Heart right ventricle (tissue), 16 donors: ENCODE measurements at regions not wholly inside any gene's neighbourhood (a gene's known extent, or its start where the extent isn't known, plus 50 kb on each side); places are given as distances from the start of the nearest gene placed in this dataset.

Experiments
- ATAC-seq, 8 donors: fragments of 200-7000 bp; cut with Tn5 transposase; one replicate each; pipeline ENCODE4 v1.9.1; 2020; ENCODE audit warnings: mild to moderate bottlenecking in 8 of 8, moderate library complexity in 8 of 8, moderate number of reproducible peaks in 1 of 8
- DNase-seq, 2 donors: peaks; one replicate each; pipeline ENCODE4 v3.0.0-alpha.2; 2020
- H3K27ac ChIP-seq, 10 donors: fragments of 200-600 bp; sonication (generic) in 2 of 10; one replicate each; pipeline versions ENCODE4 v1.5.0 to v1.8.0; 2020 to 2022; ENCODE audit warnings: mild to moderate bottlenecking in 3 of 10
- H3K27me3 ChIP-seq, 7 donors: fragments of 200-600 bp; one replicate each; pipeline ENCODE4 v1.8.0; 2021 to 2022; ENCODE audit warnings: mild to moderate bottlenecking in 2 of 7
- H3K36me3 ChIP-seq, 9 donors: fragments of 200-600 bp; sonication (generic) in 1 of 9; one replicate each; pipeline versions ENCODE4 v1.5.0 to v1.8.0; 2020 to 2022; ENCODE audit warnings: mild to moderate bottlenecking in 2 of 9
- H3K4me1 ChIP-seq, 9 donors: fragments of 200-600 bp; sonication (generic) in 1 of 9; one replicate each; pipeline versions ENCODE4 v1.5.0 to v1.8.0; 2020 to 2022; ENCODE audit warnings: mild to moderate bottlenecking in 4 of 9
- H3K4me3 ChIP-seq, 10 donors: fragments of 200-600 bp; sonication (generic) in 2 of 10; one replicate each; pipeline versions ENCODE4 v1.5.0 to v1.8.0; 2020 to 2022; ENCODE audit warnings: mild to moderate bottlenecking in 7 of 10, moderate library complexity in 2 of 10
- H3K9me3 ChIP-seq, 11 donors: fragments of 200-600 bp in 10 of 11; sonication (generic) in 2 of 11; one replicate each; pipeline versions ENCODE4 v1.5.0 to v1.8.0; 2013 to 2022; ENCODE audit warnings: mild to moderate bottlenecking in 2 of 11, control low read depth in 1 of 11, moderate library complexity in 1 of 11
- CTCF ChIP-seq, 9 donors: fragments of 200-600 bp; sonication (generic) in 2 of 9; IDR thresholded peaks; one replicate each; pipeline versions ENCODE4 v1.5.0 to v1.8.0; 2021 to 2022; ENCODE audit warnings: antibody characterized with exemption in 9 of 9, mild to moderate bottlenecking in 5 of 9, moderate library complexity in 1 of 9
- WGBS, 2 donors: extraction: QIAGEN DNeasy Blood & Tissue Kit; methylation state at CpG; one replicate each; pipeline ENCODE4 v1.1.7; 2013; ENCODE audit warnings: inconsistent platforms in 1 of 2; 5-methylcytosine and 5-hydroxymethylcytosine counted together
- intact Hi-C, 10 donors: fragments of 100-400 bp; cut with DNase I; formaldehyde crosslinking; loops; one replicate each; pipeline versions ENCODE4 v1.11.1 to v1.14.2; 2022
- donor health status: Arrhythmogenic right ventricular cardiomyopathy.
- donor health status: ischemic (EF 13 %, LVEDD 7.1; RV severe dilation, severe dysfunction).
- donor health status: healthy with polysubstance abuse.
- donor health status: DM: no; HTN: yes; CAD: no.
- donor health status: DM: no; HTN: no; CAD: no.
- donor health status: ischemic (EF 25% LVEDD 6.9; RV normal size, moderate dysfunction).
- donor health status: ischemic (EF 25% LVEDD 5.7; RV mildly dilated, moderate dysfunction).
- donor health status: healthy.
- donor health status: DM: yes; HTN: yes; CAD: no.
- donor health status: Ischemic cardiomyopathy.
- donor health status: ischemic (EF 35%, LVEDD 5.7; RV mildly dilated, moderate dysfunction).
- donor health status: nonischemic (EF 11% LVEDD 7.7; RV severe dilation, severe dysfunction).
- donor health status: DM: yes; HTN: yes; CAD: no.
- donor health status: PGD.
- donor health status: ischemic (EF 29% LVEDD 5.4; RV normal size, mild dysfunction).
- donor health status: nonischemic (EF 23%, LVEDD 6.1; RV moderate dilation, normal function).

- no peak for TF ChIP-seq CTCF (IDR thresholded peaks at IDR 0.05)
Observed at GRCh38 chr18:40907842-40908241, 1047.2 kb upstream of the PIK3C3 start.

GRCh38 chr18:40904295-40904694, 1050.7 kb upstream of the PIK3C3 start:
- Histone ChIP-seq H3K9me3 (no peaks in the 10 kb centered on the region), H3K4me1 (no peaks in the 10 kb centered on the region), H3K4me3 (no peak overlapping the region), H3K27ac (no peak overlapping the region), H3K36me3 (no peaks in the 10 kb centered on the region), H3K27me3 (no peaks in the 10 kb centered on the region)
- ATAC-seq (no peak), DNase-seq (no peak)
- TF ChIP-seq CTCF (IDR thresholded peaks at IDR 0.05): no peak
- 43 to 51% methylated on average over 1 of the region's 1 CpG for WGBS, 2 donors
- intact Hi-C loops: no loop called here

More at GRCh38 chr18:40907842-40908241, 1047.2 kb upstream of the PIK3C3 start:
- Histone ChIP-seq H3K36me3 (no peaks in the 10 kb centered on the region), H3K4me1 (no peaks in the 10 kb centered on the region), H3K4me3 (no peak overlapping the region), H3K9me3 (no peaks in the 10 kb centered on the region), H3K27ac (no peak overlapping the region), H3K27me3 (no peaks in the 10 kb centered on the region)
- ATAC-seq (no peak), DNase-seq (no peak)
- WGBS, 2 donors: 46 to 66% methylated on average over 2 of the region's 2 CpGs
- intact Hi-C loops: no loop called here

DNA sequence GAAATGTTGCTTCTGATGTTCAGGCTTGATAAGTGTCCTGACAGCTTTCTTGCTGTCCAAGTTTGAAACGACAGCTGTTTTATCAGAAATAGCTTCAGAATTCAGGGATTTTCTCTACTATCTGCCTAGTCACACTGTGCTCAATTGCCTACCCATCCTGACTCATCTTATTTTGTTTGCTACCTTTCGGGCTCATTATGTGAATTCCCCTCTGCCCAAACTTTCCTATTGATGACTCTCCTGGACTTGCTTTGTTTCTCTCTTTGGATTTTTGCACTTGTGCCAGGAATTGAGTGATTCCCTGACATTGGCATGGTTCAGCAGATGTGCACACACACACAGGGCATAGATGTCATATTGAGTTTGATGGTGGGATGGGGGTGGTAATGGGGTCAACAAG, 1052.6 kb upstream of the PIK3C3 start:
- no peaks in the 10 kb centered on the region for H3K36me3 ChIP-seq
- H3K4me1 ChIP-seq: no peaks in the 10 kb centered on the region
- H3K27ac ChIP-seq: no peak overlapping the region
- no peak overlapping the region for H3K4me3 ChIP-seq
- intact Hi-C loops: no loop called here
- H3K27me3 ChIP-seq: no peaks in the 10 kb centered on the region
- WGBS, 2 donors: 80 to 83% methylated on average over 2 of the region's 2 CpGs
- DNase-seq (no peak), ATAC-seq (no peak)
- no peak for TF ChIP-seq CTCF (IDR thresholded peaks at IDR 0.05)
- H3K9me3 ChIP-seq: no peaks in the 10 kb centered on the region

DNA sequence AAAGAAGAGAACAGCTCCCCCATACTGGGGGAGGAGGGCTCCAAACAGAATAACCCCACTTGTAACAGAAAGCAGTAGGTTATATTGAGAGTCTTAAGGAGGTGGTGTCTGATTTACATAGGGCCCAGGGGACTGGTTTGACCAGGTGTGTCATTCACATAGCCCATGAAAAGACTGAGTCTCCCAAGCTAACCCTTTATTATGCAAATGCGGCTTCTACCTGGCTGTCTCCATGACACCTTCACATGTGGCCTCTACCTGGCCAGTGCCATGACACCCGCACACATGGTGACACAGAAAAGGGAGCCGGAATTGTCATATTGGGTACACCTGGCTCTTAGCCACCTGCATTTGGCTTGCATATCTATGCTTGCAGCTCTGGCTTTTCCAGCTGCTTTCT, 1057.2 kb upstream of the PIK3C3 start:
- DNase-seq (no peak), ATAC-seq (no peak)
- TF ChIP-seq CTCF (IDR thresholded peaks at IDR 0.05): no peak
- Histone ChIP-seq H3K36me3 (no peaks in the 10 kb centered on the region), H3K4me3 (no peak overlapping the region), H3K4me1 (no peaks in the 10 kb centered on the region), H3K27me3 (no peaks in the 10 kb centered on the region), H3K27ac (no peak overlapping the region), H3K9me3 (peaks cover 0 to 14% (median 0%) of the 10 kb centered on the region in 11 donors)
- intact Hi-C loops: no loop called here
- WGBS, 2 donors: 83 to 88% methylated on average over 3 of the region's 3 CpGs

DNA sequence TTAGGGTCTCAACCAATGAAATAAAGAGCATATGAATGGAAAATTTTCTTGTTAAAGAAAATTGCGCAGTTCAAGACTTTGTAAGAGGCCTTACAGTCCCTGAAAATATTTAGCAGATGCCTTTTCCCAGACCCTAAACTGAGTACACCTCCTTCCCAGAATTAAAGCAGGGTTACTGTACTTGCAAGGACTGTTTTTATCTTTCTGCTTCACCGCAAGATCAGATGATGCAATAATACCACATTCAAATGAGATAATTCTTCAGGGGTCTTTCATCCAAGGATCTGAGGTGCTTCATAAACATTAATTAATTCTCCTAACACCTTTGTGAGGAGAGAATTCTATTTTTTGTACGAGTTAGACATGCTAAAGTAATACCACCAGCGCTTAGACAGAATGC, 1071.8 kb upstream of the PIK3C3 start:
- intact Hi-C loops: no loop called here

More for the DNA sequence above, 1071.8 kb upstream of the PIK3C3 start:
- 88% methylated on average over 4 of the region's 4 CpGs for WGBS, 2 donors
- no peak overlapping the region for H3K4me3 ChIP-seq
- no peaks in the 10 kb centered on the region for H3K36me3 ChIP-seq
- DNase-seq (no peak), ATAC-seq (no peak)
- no peak for TF ChIP-seq CTCF (IDR thresholded peaks at IDR 0.05)
- no peak overlapping the region for H3K27ac ChIP-seq
- H3K4me1 ChIP-seq: no peaks in the 10 kb centered on the region
- peaks cover 0 to 7% (median 0%) of the 10 kb centered on the region in 11 donors for H3K9me3 ChIP-seq
- H3K27me3 ChIP-seq: no peaks in the 10 kb centered on the region
